HG02678 (cell line): ENCODE measurements at regions not wholly inside any gene's neighbourhood (a gene's known extent, or its start where the extent isn't known, plus 50 kb on each side); places are given as distances from the start of the nearest gene placed in this dataset.
"Not testable (repeated sequence)": the region's sequence is repeated elsewhere in the genome, so short reads cannot be mapped to it uniquely, and the experiment has no call there.

Experiments used
- ATAC-seq: cut with Tn5 transposase; IDR thresholded peaks from one replicate; pipeline ENCODE4 v1.9.1; 2021; ENCODE audit warnings: mild to moderate bottlenecking, moderate library complexity; ENCODE audit not compliant: unreplicated experiment

DNA sequence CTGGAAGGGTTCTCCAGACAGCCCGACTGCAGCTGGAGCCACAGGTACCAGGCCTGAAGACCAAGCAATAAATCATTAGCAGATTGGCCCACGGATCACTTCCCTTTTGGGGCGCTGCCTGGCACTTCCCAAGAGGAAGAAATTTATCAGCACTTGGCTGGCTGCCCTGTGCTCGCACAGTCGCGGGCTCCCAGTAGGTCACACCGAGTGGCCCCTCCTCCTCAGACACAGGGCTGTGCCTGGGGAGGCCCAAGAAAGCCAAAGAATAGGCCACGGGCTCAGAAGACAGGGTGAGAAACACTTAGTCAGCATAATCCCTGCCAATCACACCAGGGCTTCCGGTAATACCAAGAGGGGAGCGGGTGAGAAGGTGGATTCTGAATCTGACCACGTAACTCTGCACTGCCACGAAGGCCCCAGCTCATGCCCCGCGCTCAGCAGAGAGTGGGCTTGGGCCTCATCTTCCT lies 115.7 kb upstream of the MSX2 start:
- peak; percentile 43 for ATAC-seq

DNA sequence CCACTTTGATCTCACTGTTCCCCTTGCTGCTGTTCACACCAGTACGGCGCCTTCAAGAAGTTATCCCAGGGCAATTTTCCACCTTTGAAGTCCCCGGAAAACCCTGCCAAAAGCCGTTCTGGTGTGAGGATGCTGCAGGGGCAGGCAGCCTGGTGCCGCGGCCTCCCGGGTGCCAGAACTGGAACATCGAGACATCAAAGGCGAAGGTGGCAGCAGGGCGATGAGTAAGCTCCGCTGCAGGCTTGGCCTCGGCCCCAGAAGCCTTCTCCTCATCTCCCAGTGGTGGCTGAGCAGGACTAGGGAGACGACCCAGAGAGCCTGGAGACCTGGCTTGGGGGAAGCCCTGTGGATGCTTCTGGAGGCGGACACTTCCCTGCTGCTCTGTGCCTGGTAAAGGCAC lies 115.3 kb upstream of the MSX2 start:
- no peak for ATAC-seq

DNA sequence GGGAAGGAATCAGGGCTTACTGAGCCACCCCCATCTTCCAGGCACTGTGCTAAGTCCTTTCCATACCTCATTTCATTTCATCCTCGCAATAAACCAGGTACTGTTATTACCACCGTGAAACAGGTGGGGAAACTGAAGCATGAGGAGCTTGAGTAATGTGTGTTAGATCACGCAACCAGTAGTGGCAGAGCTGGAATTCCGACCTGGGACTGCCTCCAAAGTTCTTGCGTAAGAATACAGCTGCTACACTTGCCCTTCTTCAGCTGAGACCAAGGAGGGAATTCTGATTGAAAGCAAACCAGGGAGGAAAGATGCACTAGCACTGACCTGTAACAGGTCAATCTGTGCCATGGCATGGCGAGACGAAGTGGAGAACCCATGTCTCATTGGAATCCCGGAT lies 113.4 kb upstream of the MSX2 start:
- ATAC-seq: no peak

DNA sequence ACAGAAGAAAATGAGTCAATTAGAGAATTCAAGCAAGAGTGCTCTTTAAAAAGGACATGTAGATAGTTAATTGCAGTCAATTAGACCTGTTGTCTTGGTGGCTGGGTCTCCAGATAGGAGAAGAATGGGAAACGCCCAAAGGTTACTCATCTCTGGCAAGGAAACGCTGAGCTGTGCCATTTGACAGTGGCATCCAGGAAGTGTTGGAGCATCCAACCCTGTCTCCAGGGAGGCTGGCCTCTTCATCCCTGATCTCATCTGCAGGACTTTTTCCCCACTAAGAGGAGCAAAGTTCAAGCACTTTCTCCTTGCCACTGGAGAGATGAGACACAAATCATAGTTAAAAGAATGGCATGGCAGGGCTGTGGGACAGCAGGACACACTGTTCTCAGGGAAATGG lies 111.7 kb upstream of the MSX2 start:
- ATAC-seq: no peak

DNA sequence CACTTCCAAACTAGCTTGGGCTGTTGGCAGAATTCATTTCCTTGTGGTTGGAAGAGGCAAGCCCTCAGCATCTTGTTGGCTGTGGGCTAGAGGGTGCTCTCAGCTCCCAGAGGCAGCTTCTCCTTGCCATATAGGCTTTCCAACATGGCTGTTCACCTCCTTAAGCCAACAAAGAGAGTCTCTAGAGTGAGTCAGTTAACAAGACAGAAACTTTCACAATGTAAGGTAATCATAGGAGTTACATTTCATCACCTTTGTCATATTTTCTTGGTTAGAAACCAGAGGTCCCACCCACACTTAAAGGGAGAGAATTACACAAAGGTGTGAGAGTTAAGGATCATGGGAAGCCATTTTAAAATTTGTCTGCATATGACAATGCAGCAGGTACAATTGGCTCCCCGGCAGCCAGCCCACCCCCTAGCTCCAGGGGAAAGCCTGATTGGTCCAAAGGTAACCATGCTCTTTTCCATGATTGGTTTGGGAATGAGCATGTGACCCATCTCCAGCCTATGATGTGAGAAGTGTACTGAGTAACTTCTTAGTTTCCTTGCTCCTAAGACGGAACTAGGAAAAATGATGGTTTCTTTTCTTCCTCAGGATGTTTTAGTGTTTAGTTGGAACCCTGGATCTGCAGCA lies 109.8 kb upstream of the MSX2 start:
- ATAC-seq: no peak

DNA sequence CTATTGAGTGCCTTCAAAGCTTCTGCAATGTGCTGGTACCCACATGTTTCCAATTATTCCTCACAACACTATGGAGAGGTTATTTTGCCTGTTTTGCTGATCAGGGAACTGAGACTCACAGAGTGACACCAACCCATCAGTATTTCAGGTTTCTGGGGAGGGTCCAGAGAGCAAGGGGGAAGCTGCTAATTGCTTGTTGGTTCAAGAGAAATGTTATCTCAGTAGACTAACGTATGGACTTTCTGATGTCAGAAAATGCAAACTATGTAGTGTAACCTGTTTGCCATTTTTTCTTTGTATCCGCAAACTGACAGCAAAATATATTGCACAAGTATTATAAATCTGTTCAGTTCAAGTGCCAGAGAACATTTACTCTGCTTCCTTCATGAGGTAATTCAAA lies 108.3 kb upstream of the MSX2 start:
- ATAC-seq: no peak

DNA sequence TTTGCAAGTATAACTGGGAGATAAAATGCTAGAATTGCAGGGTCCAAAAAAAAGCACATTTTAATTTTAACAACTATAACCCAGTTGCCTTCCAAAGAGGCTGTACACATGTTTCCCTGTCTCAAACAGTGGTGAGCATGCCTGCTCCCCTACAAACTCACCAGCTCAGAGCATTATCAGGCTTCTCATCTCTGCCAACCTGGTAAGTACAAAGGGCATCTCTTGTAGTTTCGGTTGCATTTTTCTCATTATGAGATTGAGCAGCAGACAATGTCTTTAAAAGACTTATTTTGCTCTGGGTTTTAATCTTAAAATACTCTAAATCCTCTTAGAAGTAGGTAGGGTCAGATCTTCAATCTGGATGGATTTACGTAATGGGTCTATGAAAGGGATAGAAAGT lies 107.1 kb upstream of the MSX2 start:
- no peak for ATAC-seq

DNA sequence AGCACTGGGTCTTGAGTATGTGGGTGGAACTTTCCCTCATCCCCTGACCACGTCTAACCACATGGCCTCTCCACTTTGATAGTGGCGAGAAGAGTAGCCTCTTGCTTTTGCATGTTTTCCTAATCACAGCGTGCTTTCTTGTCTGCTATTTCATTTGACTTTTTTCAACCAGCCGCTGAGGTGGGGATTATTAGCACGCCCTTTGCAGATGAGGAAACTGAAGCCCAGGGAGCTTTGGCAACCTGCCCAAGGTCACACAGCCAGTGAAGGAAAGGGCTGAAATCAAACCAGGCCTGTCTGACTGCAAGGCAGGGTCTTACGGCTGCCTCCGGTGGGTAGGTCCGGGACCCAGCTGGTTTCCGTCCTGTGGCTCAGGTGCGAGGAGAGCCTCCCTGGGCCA lies 106.5 kb upstream of the MSX2 start:
- no peak for ATAC-seq

DNA sequence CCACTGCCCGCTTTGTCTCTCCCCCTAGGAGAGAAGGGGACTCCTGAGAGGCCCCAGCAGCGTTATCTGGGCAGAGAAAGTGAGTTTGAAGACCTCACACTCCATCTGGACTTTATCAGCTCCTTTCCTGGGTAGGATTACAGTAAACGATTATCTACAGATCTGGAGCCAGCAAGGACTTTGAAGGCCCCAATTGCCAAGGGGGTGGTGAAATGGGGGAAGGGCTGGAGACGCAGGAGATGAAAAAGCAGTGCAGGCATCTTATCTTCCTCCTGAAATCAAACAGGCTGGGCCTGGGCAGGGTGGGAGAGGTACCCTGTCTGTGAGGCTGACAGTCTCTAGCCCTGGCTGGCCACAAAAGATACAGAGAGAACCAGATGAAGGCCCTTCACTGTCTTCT lies 105.8 kb upstream of the MSX2 start:
- ATAC-seq: no peak

DNA sequence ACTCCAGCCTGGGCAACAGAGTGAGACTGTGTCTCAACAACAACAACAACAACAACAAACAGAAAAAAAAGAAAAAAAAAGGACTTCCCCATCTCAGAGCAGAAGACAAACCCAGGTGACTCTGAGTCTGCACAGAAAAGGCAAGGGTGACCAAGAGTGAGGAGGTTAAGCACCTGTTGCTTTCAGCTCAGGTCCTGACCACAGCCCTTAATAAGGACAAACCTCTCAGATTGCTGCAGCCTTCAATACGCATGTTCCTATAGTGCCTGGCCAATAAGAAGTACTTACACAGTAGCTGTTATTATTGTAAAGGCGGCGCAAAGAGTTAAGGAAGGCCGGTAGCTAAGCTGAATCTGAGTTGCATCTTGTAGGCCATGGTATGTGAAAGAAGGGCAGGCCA lies 102.3 kb upstream of the MSX2 start:
- ATAC-seq: no peak

DNA sequence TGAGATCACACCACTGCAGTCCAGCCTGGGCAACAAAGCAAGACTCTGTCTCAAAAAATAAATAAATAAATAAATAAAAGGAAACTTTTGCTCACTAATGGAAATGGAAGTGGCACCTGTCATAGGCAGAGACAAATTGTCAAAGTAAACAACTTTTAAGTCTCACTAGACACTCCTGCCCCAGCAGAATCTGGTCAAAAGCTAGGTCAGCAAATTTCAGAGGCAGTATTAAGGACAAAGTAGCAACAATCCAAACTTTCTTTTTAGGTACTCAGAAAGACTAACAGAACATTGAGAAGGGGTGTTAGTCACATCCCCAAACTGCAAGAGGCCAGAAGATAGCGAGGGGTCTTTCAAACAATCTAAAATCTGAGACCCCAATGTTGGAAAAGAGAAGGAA lies 101.4 kb upstream of the MSX2 start:
- ATAC-seq: no peak

DNA sequence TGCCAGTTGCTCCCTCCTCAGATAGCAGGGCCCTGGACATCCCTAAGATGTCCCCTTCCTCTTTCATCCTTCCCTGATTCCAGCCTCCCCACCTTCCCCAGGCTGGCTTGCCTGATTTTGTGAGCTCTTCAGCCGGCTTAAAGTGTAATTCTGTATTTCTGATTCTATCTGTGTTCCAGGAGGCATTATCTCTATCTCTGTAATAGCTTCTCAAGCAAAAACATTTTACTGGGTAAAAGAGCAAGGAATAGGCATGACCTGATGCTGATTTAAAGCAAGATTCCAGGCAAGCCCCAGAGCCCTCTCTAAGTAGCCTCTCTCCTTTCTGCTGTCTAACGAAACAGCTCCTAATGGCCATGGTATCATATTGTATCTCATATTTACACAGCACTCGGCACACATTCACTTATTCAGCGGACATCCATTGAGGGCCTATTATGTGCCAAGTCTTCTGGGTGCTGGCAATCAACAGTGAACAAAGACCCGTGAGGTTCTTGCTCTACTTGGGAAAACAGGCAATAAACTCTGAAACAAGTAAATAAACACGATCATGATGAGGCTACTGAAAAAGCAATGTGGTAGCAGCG lies 100.9 kb upstream of the MSX2 start:
- no peak for ATAC-seq

DNA sequence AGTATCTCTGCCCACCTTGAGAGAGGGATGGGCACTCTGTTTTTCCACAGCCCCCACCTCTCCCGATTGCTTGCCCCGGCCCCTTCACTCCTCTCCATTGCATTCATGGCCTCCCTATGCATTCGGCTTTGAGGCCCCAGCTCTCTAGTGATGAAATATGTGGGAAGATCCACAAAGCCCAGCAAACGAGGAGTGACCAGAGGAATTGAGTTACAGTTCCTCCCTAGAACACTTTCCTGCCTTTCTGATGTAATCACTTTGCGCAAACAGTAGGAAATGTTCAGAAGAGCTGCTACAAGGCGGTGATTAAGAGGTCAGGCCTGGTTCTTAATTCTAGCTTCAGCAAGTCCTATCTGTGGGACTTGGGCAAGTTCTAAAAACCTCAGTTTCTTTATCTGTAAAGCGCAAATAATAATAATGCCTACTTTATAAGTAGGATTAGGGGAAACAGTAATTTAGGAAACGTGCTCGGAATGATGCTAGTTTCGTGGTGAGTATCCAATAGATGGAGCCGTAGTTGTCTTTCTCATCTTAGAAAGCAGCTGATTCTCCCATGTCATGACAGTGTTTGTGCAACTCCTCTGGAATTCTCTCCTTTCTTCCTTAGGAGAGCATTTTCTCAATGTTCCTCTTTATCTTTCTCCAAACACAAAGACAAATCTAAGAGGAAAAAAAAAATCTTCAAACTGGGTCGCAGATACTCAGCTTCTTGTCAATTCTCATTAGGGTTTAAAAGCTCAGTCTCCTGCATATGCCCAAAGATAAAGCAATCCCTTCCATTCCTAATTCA lies 99.5 kb upstream of the MSX2 start:
- no peak for ATAC-seq

DNA sequence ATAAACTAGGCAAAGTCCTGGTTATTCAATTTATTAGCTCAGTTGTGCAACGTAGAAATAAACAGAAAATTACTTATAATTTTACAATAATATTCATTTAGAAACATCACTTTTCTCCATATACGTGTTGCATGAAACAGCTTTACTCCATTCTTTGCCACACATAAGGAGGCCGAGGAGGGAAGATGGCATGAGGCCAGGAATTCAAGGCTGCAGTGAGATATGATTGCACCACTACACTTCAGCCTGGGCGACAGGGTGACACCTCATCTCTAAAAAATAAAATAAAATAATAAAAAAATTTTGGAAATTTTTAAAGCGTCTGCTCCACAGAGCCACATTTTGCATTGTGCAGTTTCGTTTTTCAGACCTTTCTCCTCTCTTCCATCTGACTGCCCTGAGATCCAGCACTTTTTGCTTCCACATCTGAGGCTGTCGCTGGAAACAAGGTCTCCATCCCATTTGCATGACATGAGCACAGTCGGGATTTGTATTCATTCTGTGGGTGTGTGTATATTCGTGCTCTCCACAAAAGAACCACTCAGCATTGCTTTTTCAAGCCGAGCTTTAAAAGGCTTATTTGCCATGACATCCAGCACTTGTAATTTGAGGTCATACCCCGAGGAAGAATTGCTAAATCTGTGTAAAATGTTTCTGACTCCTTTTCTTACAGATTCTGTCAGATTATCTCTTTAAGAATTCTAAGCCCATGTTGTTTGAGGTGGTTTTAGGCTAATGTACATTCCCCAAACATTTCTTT lies 98.6 kb upstream of the MSX2 start:
- no peak for ATAC-seq

DNA sequence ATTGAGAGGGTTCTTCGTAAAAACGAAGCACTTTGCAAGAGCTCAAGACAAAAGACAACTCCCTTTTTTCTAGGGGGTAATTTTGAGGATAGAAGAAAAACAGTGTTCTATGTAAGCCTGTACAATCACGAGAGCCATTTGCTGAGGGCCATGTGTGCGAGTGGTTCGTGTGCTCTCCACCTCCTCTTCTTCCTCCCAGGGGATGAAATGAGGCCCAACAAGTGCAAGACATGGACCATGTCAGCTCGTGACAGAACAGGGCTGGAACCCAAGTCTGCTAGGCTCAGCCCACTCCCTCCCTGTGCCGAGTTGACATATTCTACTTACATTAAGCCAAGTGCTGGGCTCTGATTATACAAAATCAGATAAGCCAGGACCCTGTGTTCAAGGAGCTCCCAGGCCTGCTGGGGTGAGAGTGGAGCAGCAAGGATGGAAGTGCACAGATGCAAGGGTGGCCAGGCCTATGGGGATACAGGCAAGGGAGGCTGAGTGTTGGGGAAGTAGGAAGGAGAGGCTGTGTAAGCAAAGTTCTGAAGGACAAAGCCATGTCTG lies 97.9 kb upstream of the MSX2 start:
- ATAC-seq: no peak

DNA sequence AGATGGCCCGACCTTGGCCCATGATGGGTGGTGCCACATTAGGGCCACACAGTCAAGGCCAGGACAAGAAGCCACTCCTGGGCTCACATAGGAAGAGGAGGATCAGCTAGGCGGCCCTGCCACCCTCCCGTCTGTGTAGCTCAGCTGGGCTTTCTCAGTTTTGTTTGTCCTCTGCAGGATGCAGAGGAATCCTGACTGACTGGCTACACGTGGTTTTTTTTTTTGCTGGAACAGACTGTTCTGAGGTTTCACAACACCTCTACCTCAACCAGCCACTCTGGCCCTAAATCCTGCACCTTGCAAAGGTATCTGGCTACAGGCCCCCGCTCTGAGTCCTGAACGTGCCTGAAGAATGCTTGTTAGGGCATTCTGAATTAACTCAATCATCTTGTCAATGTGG lies 88.3 kb upstream of the MSX2 start:
- ATAC-seq: no peak

DNA sequence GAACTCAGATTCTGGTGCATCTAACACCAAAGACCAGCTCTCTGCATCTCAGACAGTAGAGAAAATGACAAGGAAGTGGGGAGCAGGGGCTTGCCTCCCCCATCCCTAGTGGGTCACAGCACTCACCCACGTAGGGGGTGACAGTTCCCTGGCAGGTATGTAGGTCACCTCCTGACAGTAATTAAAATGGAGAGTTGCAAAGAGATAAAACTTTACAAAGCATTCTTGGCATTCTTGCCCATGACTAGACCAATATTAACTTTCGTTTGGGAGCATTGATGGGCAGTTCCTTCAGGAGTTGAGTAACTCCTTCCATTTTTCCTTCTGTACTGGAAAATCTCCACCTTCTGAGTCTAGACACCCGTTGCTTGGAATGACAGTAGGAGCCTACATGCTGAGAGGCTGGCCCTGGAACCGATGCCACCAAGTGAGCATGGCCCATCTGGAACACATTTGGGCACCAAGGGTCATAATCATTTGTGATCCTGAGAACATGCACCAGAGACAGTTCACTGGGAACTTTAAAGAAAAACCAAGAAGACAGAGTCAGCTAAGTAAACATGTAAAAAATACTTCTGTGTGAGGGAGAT lies 81.5 kb upstream of the MSX2 start:
- no peak for ATAC-seq

DNA sequence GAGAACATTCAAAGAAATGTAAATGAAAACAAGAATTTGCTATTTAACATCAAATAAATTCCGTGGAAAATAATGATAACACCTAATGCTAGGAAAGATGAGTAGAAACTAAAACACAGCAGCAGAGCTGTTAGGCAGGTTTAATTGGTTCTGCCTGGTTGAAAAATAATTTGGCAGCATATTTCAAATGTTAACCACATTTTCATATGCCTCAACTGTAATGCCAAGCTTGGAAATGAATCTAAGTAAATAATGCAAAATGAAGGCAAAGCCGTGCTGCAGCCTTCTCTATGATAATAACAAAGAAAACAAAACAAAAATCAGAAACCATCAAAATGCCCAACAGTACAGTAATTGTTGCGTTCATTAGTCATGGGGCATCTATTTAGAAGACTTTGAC lies 79.9 kb upstream of the MSX2 start:
- no peak for ATAC-seq

DNA sequence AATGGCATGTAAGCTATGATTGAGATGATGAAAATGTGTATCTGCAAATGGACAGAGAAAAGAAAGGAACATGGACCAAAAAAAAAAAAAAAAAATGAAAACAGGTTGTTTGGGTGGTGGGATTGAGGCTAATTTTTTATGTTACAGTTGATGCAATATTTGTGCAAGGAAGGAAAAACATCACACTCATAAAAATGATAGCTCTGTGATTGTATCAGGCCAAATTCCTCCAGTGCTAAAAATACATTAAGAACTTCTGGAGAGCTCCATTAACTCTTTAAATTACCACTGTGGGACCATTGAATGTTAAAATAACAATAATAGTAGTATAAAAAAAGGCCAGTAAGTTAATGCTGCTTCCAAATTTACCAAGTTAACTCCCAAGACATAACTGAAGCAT lies 79.5 kb upstream of the MSX2 start:
- no peak for ATAC-seq

DNA sequence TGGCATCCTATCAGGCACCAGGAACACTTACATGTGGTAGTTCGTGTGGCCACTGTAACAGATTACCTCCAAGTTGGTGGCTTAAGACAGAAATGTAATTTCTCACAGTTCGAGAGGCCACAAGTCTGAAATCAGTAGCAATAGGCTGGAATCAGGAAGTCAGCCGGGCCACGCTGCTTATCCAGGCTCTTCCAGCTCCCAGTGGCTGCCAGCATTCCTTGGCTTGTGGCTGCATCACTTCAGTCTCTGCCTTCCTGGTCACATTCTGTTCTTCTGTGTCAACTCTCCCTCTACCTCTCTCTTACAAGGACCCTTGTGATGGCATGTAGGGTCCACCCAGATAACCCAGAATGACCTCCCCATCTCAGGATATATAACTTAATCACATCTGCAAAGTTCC lies 78.7 kb upstream of the MSX2 start:
- ATAC-seq: no peak

DNA sequence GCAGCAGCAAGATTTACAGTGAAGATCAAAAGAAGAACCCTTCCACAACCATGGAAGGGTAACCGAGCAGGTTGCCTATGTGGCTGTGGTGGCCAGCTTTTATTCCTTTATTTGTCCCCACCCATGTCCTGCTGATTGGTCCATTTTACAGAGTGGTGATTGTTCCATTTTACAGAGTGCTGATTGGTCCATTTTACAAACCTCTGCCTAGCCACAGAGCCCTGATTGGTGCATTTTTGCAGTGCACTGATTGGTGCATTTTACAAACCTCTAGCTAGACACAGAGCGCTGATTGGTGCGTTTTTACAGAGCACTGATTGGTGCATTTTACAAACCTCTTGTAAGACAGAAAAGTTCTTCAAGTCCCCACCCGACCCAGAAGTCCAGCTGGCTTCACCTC lies 75.8 kb upstream of the MSX2 start:
- ATAC-seq: not testable (repeated sequence)
